ENCODE measurements at regions not wholly inside any gene's neighbourhood (a gene's known extent, or its start where the extent isn't known, plus 50 kb on each side); places are given as distances from the start of the nearest gene placed in this dataset.

- H2BK20ac ChIP-seq (ENCODE audit: low read depth, low read length, poor library complexity, severe bottlenecking), result no peak overlapping the region
- no peak overlapping the region for H2BK12ac ChIP-seq (ENCODE audit: insufficient read length, low read depth, low read length)
- no peaks in the 10 kb centered on the region for H3K36me3 Mint-ChIP-seq (ENCODE audit: insufficient read depth in 1 of 3, low read depth in 3 of 3)
- no peak overlapping the region for H4K91ac ChIP-seq (ENCODE audit: insufficient read length, low read depth, low read length)
- H4K20me1 ChIP-seq (ENCODE audit: control insufficient read depth, insufficient read depth, insufficient read length), result no peaks in the 10 kb centered on the region
- H3K79me1 ChIP-seq (ENCODE audit: insufficient read depth, low read depth, low read length, poor library complexity, severe bottlenecking), result no peaks in the 10 kb centered on the region
- H3K27ac Mint-ChIP-seq, result no peak overlapping the region
- H4K8ac ChIP-seq (replicated peaks; ENCODE audit: insufficient read length, low read depth, low read length), result no peak overlapping the region
- no peak overlapping the region for H3K23ac ChIP-seq (ENCODE audit: insufficient read length, low read depth, low read length)
- H3K9me3 ChIP-seq (ENCODE audit: control insufficient read depth, low read depth, low read length), result no peaks in the 10 kb centered on the region
- H2BK120ac ChIP-seq (ENCODE audit: low read depth, low read length, poor library complexity, severe bottlenecking), result no peak overlapping the region
- H2BK5ac ChIP-seq (ENCODE audit: insufficient read length, low read length), result no peak overlapping the region
- no peak overlapping the region for H3K18ac ChIP-seq (ENCODE audit: insufficient read length, low read depth, low read length)
- no peak for TF ChIP-seq CTCF (conservative IDR thresholded peaks at IDR 0.05)
- H2AK5ac ChIP-seq (ENCODE audit: insufficient read length, low read length), result no peak overlapping the region
- H3K4ac ChIP-seq (ENCODE audit: low read depth, low read length), result no peak overlapping the region
- no peak overlapping the region for H2BK15ac ChIP-seq (ENCODE audit: low read depth, low read length)
- no peak overlapping the region for H3K14ac ChIP-seq (ENCODE audit: insufficient read depth, low read length)
- no peak overlapping the region for H3K9ac ChIP-seq (ENCODE audit: extremely low read depth, insufficient read length, low read length)
- no peak overlapping the region for H2AFZ ChIP-seq (ENCODE audit: low read length)
- no peak overlapping the region for H3T11ph ChIP-seq (ENCODE audit: low read length)
- no peaks in the 10 kb centered on the region for H3K9me3 Mint-ChIP-seq
- no peaks in the 10 kb centered on the region for H3K27me3 Mint-ChIP-seq (ENCODE audit: low read depth)
- no peak overlapping the region for H3K4me3 Mint-ChIP-seq
- H3K27me3 ChIP-seq (ENCODE audit: insufficient read depth, low read length), result no peaks in the 10 kb centered on the region
- WGBS (ENCODE audit: extremely low coverage, insufficient read length, low lambda C conversion rate), result no CpG with 5 or more reads among the region's 4 CpGs
- H3K27ac ChIP-seq (ENCODE audit: insufficient read length, low read depth, low read length), result no peak overlapping the region
- peaks cover 7 to 13% of the 10 kb centered on the region in 2 experiments for H3K4me1 Mint-ChIP-seq
- H3K4me2 ChIP-seq (ENCODE audit: insufficient read depth, insufficient read length, low read length), result no peak overlapping the region
- no peak for DNase-seq
- H3K79me2 ChIP-seq (ENCODE audit: insufficient read depth, low read length), result no peaks in the 10 kb centered on the region
- H4K5ac ChIP-seq (ENCODE audit: insufficient read length, low read depth, low read length), result no peak overlapping the region
- no peaks in the 10 kb centered on the region for H3K4me1 ChIP-seq (ENCODE audit: insufficient read depth, low read length)
- no peaks in the 10 kb centered on the region for H3K23me2 ChIP-seq (ENCODE audit: insufficient read length, low read depth, low read length, poor library complexity, severe bottlenecking)
- H3K56ac ChIP-seq (ENCODE audit: insufficient read length, low read depth, low read length), result no peak overlapping the region
Measured at GRCh38 chr7:20561466-20561865, 54.0 kb upstream of the ABCB5 start.
